GM10248 (cell line): ENCODE measurements at regions not wholly inside any gene's neighbourhood (a gene's known extent, or its start where the extent isn't known, plus 50 kb on each side); places are given as distances from the start of the nearest gene placed in this dataset.

Experiments used
- CTCF ChIA-PET: fragments of 300-600 bp; sonication (Branson Sonifier 250); formaldehyde crosslinking; extraction: SDS; loops from one replicate; lab custom pipeline; 2021; ENCODE audit warnings: antibody characterized with exemption; lab: Yijun Ruan, JAX
- POLR2A ChIA-PET: fragments of 350-650 bp; sonication (Branson Sonifier 250); formaldehyde crosslinking; extraction: SDS; loops from one replicate; lab custom pipeline; 2020; ENCODE audit warnings: antibody characterized with exemption; lab: Yijun Ruan, JAX
- DNase-seq: peaks from one replicate; pipeline ENCODE4 v3.0.0; 2012; ENCODE audit errors: extremely low spot score
- CTCF ChIP-seq: IDR thresholded peaks from 2 replicates; pipeline ENCODE4 v1.5.1; 2012; ENCODE audit warnings: mild to moderate bottlenecking, low read depth; ENCODE audit errors: extremely low read depth, missing control alignments, control extremely low read depth

GRCh38 chr17:72590382-72590781 is 469.6 kb downstream of the SOX9 start:
- TF ChIP-seq CTCF, result no peak
- no peak for DNase-seq
- CTCF ChIA-PET, result no interaction called here
- POLR2A ChIA-PET, result no interaction called here

GRCh38 chr17:72590882-72591281 is 470.1 kb downstream of the SOX9 start:
- no peak for TF ChIP-seq CTCF
- no peak for DNase-seq
- CTCF ChIA-PET, result interaction anchor here (1.3 kb wide), 1 partner anchor 34 kb away, joined by 3 read pairs; no protein-coding TSS in a partner anchor
- POLR2A ChIA-PET, result no interaction called here

GRCh38 chr17:72591289-72592241 is 470.7 kb downstream of the SOX9 start:
- DNase-seq, result no peak
- ChIA-PET CTCF (interaction anchor here (1.3 to 1.4 kb wide), 2 partner anchors 31 to 35 kb away, joined by 3 to 4 read pairs; no protein-coding TSS in a partner anchor), POLR2A (interaction anchor here (0.6 kb wide), 1 partner anchor 282 kb away, joined by 6 read pairs; no protein-coding TSS in a partner anchor)
- TF ChIP-seq CTCF, result no peak

GRCh38 chr17:72592242-72592966 is 471.6 kb downstream of the SOX9 start:
- CTCF ChIA-PET, result interaction anchor here (1.3 to 1.4 kb wide), 2 partner anchors 32 to 35 kb away, joined by 3 to 4 read pairs; no protein-coding TSS in a partner anchor
- POLR2A ChIA-PET, result interaction anchor here (0.6 to 0.7 kb wide), 2 partner anchors 11 to 281 kb away, joined by 3 to 6 read pairs; no protein-coding TSS in a partner anchor
- TF ChIP-seq CTCF, result no peak
- DNase-seq, result peak; percentile 77

- POLR2A ChIA-PET, result interaction anchor here (0.7 kb wide), 1 partner anchor 10 kb away, joined by 3 read pairs; no protein-coding TSS in a partner anchor
- no peak for DNase-seq
- CTCF ChIA-PET, result no interaction called here
- no peak for TF ChIP-seq CTCF
These were observed 472.1 kb downstream of the SOX9 start for GRCh38 chr17:72592967-72593325.

GRCh38 chr17:72594248-72594647 is 473.4 kb downstream of the SOX9 start:
- POLR2A ChIA-PET, result no interaction called here
- no peak for TF ChIP-seq CTCF
- CTCF ChIA-PET, result no interaction called here
- no peak for DNase-seq
